Fibroblast of mammary gland (primary cell): ENCODE measurements at regions not wholly inside any gene's neighbourhood (a gene's known extent, or its start where the extent isn't known, plus 50 kb on each side); places are given as distances from the start of the nearest gene placed in this dataset.
A peak's percentile ranks its signal among the peaks of the same experiment; 100 is the strongest.
"Not testable (repeated sequence)": the region's sequence is repeated elsewhere in the genome, so short reads cannot be mapped to it uniquely, and the experiment has no call there.

ENCODE experiments used
- DNase-seq: peaks from one replicate; pipeline ENCODE4 v3.0.0-alpha.2; 2010; ENCODE audit warnings: low read depth
- H3K4me3 ChIP-seq: 2 replicates; pipeline ENCODE4 v1.5.1; 2011; ENCODE audit warnings: low read depth, mild to moderate bottlenecking, low read length, moderate library complexity; ENCODE audit not compliant: control insufficient read depth

GRCh38 chr18:15315301-15315700 is 567.3 kb downstream of the ANKRD30B start:
- not testable (repeated sequence) for H3K4me3 ChIP-seq, DNase-seq

GRCh38 chr18:15318655-15319054 is 570.7 kb downstream of the ANKRD30B start:
- DNase-seq, H3K4me3 ChIP-seq: not testable (repeated sequence)

- DNase-seq, result not testable (repeated sequence)
These were observed 581.7 kb downstream of the ANKRD30B start for GRCh38 chr18:15329713-15330112.

GRCh38 chr18:15330149-15330548 is 582.2 kb downstream of the ANKRD30B start:
- DNase-seq, H3K4me3 ChIP-seq: not testable (repeated sequence)

More at GRCh38 chr18:15329713-15330112, 581.7 kb downstream of the ANKRD30B start:
- H3K4me3 ChIP-seq, result not testable (repeated sequence)

GRCh38 chr18:15330600-15330999 is 582.6 kb downstream of the ANKRD30B start:
- DNase-seq, H3K4me3 ChIP-seq: not testable (repeated sequence)

GRCh38 chr18:15375671-15376070 is 627.7 kb downstream of the ANKRD30B start:
- not testable (repeated sequence) for DNase-seq, H3K4me3 ChIP-seq

GRCh38 chr18:15407874-15408273 is 659.9 kb downstream of the ANKRD30B start:
- peak; percentile 2 for DNase-seq
- not testable (repeated sequence) for H3K4me3 ChIP-seq
